ENCODE measurements at regions not wholly inside any gene's neighbourhood (a gene's known extent, or its start where the extent isn't known, plus 50 kb on each side); places are given as distances from the start of the nearest gene placed in this dataset.

- Histone ChIP-seq H3K27ac (ENCODE audit: extremely low read depth, low read depth, low read length) (no peak overlapping the region), H3K4me1 (ENCODE audit: control insufficient read depth, insufficient read depth, low read length) (no peaks in the 10 kb centered on the region), H3K36me3 (ENCODE audit: control insufficient read depth in 2 of 2, insufficient read depth in 1 of 2, low read length in 2 of 2) (no peaks in the 10 kb centered on the region), H3K9me3 (ENCODE audit: control insufficient read depth, insufficient read depth, low read depth, low read length) (no peaks in the 10 kb centered on the region), H3K4me3 (ENCODE audit: low read depth, low read length) (no peak overlapping the region)
- TF ChIP-seq ZNF626 (tag by site-specific recombination; IDR thresholded peaks at IDR 0.05) (no peak), ZNF560 (tag by site-specific recombination; IDR thresholded peaks at IDR 0.05; ENCODE audit: borderline replicate concordance) (no peak)
- POLR2A ChIA-PET: no interaction called here
- CTCF ChIA-PET: no interaction called here
These were observed 106.9 kb downstream of the UNCX start for GRCh38 chr7:1339611-1340010.

- H3K4me3 ChIP-seq (ENCODE audit: low read depth, low read length): no peak overlapping the region
- POLR2A ChIA-PET: no interaction called here
- no peaks in the 10 kb centered on the region for H3K36me3 ChIP-seq (ENCODE audit: control insufficient read depth in 2 of 2, insufficient read depth in 1 of 2, low read length in 2 of 2)
- no peaks in the 10 kb centered on the region for H3K9me3 ChIP-seq (ENCODE audit: control insufficient read depth, insufficient read depth, low read depth, low read length)
- H3K4me1 ChIP-seq (ENCODE audit: control insufficient read depth, insufficient read depth, low read length): no peaks in the 10 kb centered on the region
- TF ChIP-seq ZBTB6 (tag by site-specific recombination; IDR thresholded peaks at IDR 0.05): no peak
- no peak for TF ChIP-seq FEZF1 (tag by site-specific recombination; IDR thresholded peaks at IDR 0.05)
- TF ChIP-seq OVOL3 (tag by site-specific recombination; IDR thresholded peaks at IDR 0.05): no peak
- TF ChIP-seq ZBTB11 (tag by site-specific recombination; conservative IDR thresholded peaks at IDR 0.05; ENCODE audit: low read depth): no peak
- no peak for TF ChIP-seq ZIC2 (tag by site-specific recombination; IDR thresholded peaks at IDR 0.05)
- no peak for TF ChIP-seq ZNF707 (tag by site-specific recombination; IDR thresholded peaks at IDR 0.05)
- no peak for TF ChIP-seq ZBTB48 (tag by site-specific recombination; IDR thresholded peaks at IDR 0.05)
- TF ChIP-seq ZNF580 (tag by site-specific recombination; IDR thresholded peaks at IDR 0.05): no peak
- no peak for TF ChIP-seq YY2 (tag by site-specific recombination; IDR thresholded peaks at IDR 0.05)
- no peak for TF ChIP-seq ZNF518A (tag by site-specific recombination; conservative IDR thresholded peaks at IDR 0.05; ENCODE audit: low read depth)
- no peak for TF ChIP-seq ZNF621 (tag by site-specific recombination; IDR thresholded peaks at IDR 0.05)
- TF ChIP-seq HOXA7 (CRISPR knock-in tag; IDR thresholded peaks at IDR 0.05; ENCODE audit: borderline replicate concordance): no peak
- TF ChIP-seq PBX3 (CRISPR knock-in tag; IDR thresholded peaks at IDR 0.05): no peak
- TF ChIP-seq ZNF18 (tag by site-specific recombination; IDR thresholded peaks at IDR 0.05): no peak
- CTCF ChIA-PET: no interaction called here
- H3K27ac ChIP-seq (ENCODE audit: extremely low read depth, low read depth, low read length): no peak overlapping the region
These were observed 107.4 kb downstream of the UNCX start for GRCh38 chr7:1340031-1340430.

Measured in HEK293 (cell line).